GM19043 (cell line): ENCODE measurements at regions not wholly inside any gene's neighbourhood (a gene's known extent, or its start where the extent isn't known, plus 50 kb on each side); places are given as distances from the start of the nearest gene placed in this dataset.

ENCODE experiments used
- ATAC-seq: cut with Tn5 transposase; IDR thresholded peaks from one replicate; pipeline ENCODE4 v1.9.1; 2021; ENCODE audit warnings: low read depth; ENCODE audit not compliant: unreplicated experiment

DNA sequence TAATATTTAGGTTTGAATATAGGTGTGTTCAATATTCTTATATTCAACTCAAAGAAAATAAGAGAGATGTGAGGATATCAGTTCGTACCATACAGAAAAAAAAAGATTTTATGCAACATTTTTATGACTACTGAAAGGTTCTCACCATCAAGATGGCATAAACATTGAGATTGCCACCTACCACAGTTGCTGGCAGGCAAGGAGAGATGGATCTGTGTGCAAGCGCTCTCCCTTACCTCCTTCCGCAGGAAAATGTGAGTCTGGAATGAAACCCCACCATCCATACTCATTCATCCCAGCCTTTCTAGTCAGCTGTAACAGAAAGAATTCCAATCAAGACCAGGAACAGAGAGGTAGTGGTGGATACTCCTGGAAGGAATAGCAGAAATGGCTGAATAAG, 376.9 kb downstream of the PPP3CA start:
- ATAC-seq, result no peak

DNA sequence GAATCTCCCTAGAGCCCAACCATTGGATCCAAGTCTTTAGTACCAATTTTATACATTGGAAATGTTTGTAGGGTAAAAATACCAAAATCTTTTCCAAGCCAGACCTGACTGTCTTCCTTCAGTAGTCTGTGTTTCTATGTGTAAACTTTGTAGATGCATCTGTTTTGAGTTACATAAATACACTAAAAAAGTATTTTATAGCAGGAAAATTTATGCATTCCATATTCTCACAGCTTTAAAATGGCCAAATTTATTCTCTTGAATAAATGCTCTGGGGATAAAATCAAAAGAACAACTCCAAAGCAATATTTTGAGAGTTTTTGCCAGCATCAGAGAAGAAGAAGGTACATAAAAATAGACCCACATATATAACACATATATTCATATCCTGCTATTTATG, 377.4 kb downstream of the PPP3CA start:
- ATAC-seq, result no peak

DNA sequence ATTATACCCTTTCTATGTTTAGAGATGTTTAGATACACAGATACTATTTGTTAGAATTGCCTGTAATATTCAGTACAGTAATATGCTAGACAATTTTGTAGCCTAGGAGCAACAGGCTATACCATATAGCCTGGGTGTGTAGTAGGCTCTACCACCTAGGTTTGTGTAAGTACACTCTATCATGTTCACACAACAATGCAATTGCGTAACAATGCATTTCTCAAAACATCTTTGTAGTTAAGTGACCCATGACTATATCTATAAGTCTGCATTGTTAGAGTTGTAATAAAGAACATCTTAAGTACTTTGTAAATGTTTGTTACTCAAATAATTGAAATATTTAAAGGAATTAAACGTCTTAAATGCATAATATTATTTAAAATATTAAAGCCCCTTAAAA, 379.3 kb downstream of the PPP3CA start:
- ATAC-seq, result no peak

DNA sequence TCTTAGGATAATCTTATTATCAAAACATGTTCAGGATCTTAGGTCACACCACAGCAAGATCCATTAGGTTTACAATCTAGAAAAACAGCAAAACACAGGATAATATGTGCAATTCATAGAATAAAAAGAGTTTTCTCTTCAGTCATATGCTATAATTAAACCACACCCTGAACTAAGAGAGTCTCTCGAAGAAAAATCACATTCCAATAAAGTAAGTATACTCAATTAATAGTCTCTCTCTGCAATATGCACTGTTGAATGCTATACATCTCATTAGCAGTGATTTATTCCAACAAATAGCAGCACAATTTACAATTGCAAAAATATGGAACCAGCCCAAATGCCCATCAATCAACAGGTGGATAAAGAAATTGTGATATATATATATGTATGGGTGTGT, 383.7 kb downstream of the PPP3CA start:
- no peak for ATAC-seq

DNA sequence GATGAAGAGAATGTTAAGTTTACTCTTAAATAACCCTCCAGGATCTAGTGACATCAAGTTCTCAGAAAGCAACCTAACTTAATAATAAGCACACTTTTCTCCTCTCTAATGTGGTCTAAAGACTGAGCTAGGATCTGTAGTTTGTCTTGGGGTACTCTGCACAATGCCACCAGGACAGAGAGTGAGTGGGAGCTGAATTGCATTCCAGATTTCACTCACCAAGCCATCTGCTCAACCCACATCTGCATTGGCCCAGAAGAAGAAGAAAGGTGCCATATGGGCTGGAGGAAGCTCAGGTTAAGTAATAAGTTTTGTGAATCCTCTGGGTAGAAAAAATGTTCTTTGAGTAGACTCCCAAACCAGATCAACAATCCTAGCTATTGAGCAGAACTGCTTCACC, 384.6 kb downstream of the PPP3CA start:
- no peak for ATAC-seq

DNA sequence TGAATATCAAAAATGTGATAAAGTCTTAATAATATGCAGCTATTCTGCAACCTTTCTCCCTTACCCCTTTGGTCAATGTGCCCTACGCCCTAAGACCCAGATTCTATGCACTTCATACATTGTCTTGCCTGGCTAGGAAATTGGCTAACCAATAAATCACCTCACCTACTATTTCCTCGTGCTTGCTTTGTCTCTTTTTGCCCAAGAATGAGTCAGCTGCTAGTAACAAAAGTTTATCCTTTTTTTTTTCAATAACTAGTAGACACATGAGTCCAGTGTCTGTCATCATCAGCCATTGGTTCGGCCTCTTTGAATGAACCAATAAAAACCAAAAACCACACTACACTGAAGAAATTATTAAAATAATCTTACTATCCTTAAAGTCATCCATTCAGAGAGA, 387.1 kb downstream of the PPP3CA start:
- no peak for ATAC-seq

DNA sequence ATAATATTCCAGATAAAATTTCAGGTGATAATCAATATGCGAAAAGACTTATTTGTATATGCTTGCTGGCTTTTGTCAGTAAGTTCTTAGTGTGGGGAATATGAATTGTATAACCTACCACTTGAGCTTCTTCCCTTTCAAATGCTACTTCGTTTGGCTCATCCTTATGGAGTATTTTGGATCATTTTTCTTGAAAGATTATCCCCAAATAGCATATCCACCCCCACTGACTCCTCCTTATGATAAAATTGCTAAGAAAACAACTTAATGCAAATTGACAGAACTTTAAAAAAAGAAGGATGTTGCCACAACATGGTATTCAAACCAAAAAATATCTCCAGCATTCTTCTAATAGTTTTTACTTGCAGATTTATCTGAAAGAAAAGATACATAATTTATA, 393.3 kb downstream of the PPP3CA start:
- ATAC-seq, result no peak

DNA sequence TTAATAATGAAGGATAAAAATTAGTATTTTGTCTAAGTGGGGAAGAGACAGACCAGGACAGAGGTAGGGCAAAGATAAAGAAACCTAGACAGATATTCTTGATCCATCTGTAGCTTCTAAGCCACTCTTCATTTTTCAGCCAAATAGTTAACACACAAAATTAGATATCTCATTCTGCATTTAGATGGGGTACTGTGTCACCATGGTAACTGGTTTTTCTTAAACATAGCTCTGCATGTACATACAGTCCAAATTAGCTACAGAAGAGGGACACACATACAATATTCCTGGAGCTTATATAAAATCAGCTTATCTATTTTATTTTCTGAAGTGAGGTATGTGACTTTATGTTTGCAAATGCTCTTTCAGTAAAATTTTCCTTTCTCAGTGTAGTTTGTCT, 393.7 kb downstream of the PPP3CA start:
- ATAC-seq, result no peak

DNA sequence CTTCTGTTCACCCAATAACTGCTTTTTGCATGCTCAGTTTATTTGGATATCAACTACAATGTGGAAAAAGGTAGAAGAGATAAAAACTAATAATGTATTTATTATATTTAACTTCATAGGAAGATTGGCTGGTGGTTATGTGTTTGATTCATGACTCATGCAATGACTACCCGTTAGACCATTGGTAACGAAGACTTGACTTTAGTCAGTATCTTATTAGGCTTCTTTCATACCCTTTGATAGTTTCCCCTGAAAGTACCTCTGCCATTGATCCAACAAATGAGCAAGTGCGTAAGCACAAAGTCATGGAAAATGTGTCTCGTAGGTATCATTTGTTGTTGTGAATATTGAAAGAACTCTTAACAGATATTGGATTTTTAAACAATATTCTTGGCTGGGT, 394.7 kb downstream of the PPP3CA start:
- ATAC-seq, result no peak

DNA sequence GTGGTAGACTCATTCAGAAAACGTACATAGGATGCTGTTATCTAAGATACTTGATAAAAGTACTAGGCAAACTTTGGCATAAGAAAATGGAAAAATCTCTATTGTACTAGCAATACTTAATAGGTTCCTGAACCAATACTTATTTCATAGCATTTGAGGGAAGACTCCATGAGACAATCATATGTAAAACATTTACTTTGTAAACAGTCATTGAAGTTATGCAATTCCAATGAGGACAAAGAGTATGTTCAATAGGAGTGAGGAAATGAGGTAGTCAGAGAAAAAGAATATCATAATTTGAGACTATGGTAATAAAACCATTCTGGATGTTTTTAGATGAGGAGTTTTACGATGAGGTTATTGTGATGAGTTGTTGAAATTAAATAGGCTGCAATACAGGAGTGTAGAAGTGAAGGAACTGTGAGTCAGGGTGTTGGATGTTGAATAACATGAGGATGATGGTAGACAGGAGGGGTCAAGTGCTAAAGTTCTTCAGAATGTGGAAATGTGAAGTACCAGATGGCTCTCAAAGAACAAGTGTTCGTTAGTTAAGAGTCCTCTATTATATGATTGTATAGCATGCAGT, 397.9 kb downstream of the PPP3CA start:
- no peak for ATAC-seq

DNA sequence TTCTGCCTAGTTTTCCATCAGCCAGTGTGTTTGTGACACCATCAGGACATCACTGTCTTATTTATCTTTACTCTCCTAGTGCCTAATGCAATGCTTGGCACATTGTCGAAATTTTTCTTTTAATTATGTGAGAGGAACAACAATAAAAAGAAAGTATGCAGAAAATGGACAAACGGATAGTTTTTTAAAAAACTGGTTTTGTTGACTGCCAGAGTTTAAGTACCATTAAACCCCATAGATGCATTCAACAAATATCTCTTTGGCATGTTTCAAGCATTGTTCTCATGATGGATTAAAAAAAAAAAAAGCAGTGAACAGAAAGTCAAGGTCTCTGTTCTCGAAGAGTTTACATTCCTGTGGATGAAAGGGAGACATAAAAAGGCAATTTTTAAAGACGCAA, 398.4 kb downstream of the PPP3CA start:
- ATAC-seq, result no peak

DNA sequence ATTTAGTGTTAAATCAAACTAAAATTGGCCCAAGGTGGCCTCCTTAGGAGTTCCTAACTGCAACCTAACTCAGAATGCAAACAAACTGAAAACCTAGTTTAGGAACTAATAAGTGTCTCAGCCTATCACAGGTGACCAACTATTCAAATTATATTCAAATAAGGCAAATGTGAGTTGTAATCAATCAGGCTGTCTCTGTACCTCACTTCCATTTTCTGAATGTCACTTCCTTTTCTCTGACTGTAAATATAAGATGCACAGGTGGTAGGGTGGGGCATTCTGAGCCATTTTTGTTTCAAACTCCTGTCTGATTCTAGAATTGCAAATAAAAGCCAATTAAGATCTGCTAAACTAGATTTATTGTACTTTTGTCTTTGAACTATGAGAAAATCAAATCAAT, 401.5 kb downstream of the PPP3CA start:
- no peak for ATAC-seq

DNA sequence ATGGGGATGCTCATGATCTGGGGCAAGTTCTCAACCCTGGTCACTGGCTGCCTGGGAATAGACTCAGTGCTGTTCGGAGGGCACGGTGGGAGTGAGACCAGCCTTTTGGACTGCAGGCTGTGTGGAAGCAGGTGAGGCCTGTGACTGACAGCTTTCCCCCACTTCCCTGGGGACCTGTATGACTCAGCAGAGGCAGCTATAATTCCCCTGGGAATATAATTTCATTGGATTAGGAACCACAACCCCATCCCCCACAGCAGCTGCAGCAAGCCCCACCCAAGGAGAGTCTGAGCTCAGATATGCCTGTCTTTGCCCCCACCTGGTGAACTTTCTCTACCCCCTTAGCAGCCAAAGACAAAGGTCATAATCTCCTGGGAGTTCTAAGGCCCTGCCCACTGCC, 408.6 kb downstream of the PPP3CA start:
- ATAC-seq, result no peak

DNA sequence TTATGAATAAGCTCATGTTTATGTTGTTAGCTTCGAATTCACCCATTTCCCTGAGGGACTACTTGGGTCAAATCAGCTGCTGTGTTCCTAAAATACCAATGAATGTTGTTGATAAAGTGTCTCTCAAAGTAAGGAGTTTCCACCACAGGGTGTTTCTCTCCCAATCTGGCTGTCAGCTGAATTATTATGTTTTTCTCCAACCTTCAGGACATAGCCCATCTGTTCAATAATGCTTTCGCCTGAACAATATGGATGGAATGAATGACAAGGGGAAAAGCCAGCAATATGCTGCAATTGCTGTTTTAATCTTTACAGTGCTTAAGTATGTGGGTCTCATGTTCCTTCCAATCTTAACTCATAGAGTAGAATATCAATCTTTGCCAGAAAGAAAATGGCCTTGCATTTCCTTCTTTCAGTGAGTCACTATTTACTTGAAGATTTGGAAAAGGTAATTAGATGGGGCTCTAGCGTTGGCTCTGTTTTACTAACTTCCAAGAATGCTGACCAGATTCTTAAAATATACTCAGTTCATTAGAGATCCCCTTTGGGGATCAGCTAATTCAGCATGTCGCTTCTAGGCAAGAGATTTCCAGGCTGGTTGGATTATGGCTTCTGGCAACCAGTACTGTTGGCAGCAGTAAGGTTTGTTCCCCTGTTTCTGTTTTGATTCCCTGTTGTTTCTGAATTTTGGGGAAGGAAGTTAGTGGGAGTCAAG, 410.5 kb downstream of the PPP3CA start:
- ATAC-seq, result no peak

DNA sequence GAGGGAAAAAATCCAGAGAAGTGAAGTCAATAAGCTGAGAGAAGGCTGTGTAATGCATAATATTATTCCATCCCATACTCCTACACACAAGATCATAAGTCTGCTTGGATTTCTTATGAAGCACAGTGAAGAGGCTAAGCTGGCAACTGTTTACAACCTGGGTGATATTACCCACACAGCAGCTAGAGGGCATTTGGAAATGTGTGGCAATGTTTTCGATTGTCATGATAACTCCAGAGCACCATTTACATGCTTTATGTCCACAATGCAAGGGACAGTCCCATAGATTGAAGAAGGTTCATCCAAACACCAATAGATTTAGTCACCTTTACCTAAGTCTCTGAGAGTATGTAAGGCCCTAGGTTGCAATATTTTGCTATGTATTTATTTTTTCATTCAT, 412.2 kb downstream of the PPP3CA start:
- no peak for ATAC-seq

DNA sequence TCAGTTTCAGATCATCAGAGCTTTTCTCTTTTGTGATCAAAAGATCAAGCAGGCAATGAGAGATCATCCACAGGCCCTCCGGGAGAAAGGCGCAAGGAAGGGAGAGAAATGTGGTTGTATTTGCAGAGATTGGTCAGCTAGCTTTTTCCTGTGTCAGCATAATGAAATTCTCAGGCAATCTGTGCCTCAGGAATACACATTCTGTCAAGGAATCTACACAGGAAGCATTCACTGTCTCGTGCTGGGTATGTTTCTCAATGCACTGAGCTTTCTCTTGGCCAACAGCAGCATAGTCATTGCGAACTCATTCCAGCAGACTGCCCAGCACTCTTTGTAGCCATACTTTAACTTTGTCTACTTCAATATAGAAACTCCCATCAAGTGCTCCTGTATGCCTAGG, 413.7 kb downstream of the PPP3CA start:
- no peak for ATAC-seq

DNA sequence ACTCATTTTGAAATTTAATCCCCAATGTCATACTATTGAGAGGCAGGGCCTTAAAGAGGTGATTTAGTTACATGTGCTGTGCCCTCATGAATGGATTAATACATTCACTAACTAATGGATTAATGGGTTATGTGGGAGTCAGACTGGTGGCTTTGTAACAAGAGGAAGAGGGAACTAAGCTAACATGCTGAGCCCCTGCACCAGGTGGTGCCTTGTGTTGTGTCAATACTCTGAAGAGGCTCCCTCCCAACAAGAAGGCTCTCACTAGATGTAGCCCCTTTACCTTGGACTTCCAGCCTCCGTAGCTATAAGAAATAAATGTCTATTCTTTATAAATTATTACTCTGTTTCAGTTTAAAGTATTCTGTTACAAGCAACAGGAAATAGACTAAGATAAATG, 411.9 kb upstream of the EMCN start:
- no peak for ATAC-seq

DNA sequence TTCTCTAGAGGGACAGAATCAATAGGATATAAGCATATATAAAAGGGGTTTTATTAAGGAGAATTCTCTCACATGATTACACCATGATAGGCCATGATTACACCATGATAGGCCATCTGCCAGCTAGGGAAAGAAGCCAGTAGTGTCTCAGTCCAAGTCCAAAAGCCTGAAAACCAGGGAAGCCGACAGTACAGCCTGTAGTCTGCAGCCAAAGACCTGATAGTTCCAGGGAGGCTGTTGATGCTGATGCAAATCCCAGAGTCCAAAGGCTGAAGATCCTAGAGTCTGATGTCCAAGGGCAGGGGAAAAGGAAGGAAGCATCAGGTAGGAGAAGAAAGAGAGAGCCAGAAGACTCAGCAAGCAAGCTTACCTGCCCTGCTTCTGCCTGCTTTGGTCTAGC, 411.3 kb upstream of the EMCN start:
- no peak for ATAC-seq

DNA sequence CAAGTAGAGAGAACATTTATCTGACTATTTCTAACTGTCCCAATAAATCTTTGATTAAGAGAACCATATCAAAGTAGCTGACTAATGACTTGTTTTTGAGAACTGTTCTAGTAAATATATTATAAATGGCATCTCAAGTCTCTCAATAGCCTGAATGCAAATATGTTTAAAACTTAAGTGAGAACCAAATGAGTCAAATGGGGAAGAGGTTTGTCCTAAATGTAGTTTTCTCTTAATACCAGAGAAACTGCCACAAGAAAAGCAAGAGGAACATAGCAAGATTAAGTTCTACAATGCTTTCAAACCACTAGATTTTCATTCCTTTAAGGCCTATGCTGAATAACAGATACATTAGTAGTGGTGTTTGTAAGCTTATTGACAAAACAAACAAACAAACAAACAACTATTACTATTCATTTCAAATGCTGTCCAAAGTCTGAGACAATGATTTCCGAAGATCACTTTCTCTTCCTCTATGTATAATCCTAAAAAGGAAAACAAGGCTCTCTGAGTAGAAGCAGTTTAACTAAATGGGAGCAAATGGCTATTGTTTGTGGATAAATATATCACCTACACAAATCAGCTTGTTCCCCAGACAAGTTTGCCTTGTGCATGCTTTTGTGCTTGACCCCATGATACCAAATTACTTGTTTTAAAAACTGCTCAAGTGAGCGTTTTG, 408.4 kb upstream of the EMCN start:
- no peak for ATAC-seq

DNA sequence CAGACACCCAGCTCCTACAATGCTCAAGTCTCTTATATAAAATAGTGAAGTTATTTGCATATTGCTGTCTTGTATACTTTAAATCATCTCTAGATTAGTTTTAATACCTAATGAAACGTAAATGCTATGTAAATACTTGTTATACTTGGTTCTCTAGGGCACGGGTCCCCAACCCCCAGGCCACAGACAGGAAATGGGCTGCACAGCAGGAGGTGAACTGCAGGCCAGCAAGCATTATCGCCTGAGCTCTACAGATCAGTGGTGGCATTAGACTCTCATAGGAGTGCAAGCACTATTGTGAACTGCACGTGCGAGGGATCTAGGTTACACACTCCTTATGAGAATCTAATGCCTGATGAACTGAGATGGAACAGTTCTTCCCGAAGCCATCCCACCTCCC, 395.9 kb upstream of the EMCN start:
- no peak for ATAC-seq

DNA sequence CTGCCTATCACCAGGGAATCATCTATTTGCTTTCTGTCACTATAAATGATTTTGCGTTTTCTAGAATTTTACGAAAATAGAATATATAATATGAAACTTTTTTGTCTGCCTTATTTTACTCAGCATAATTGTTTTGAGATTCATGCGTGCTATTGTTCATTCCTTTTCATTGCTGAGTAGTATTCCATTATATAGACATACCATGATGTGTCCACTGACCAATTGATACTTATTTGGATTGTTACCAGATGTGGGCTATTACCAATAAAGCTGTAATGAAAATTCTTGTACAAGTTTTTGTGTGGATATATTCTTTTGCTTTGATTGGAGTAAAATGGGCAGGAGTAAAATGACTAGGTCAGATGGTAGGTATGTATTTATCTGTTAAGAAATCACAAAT, 390.7 kb upstream of the EMCN start:
- ATAC-seq, result no peak
